ENCODE measurements at regions not wholly inside any gene's neighbourhood (a gene's known extent, or its start where the extent isn't known, plus 50 kb on each side); places are given as distances from the start of the nearest gene placed in this dataset.
"Not testable (repeated sequence)": the region's sequence is repeated elsewhere in the genome, so short reads cannot be mapped to it uniquely, and the experiment has no call there.

DNA sequence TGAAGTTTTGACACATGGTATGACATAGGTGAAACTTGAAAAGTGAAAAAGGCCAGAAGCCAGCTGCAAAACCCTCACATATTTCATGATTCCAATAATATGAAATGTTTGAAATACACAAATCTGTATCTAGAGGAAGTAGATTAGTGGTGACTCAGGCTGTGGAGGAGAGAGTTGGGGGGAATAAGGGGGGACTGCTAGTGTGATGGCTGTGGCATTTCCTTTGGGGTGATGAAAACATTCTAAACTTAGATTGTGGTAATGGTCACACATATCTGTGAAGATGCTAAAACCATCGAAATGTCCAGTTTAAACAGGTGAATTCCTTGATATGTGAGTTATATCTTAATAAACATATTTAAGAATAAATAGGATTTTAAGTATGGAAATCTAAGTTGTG, 343.5 kb upstream of the SFRP2 start:
- Histone ChIP-seq H3K4me3 (ENCODE audit: low read length) (no peak overlapping the region), H3K4me1 (ENCODE audit: insufficient read depth, low read length) (0 out of 2 replicates have a peak, but pooled peaks cover 3% of the 10 kb centered on the region), H3K9me3 (ENCODE audit: insufficient read depth, low read depth, low read length) (no peaks in the 10 kb centered on the region), H3K27me3 (ENCODE audit: insufficient read depth, low read length) (no peaks in the 10 kb centered on the region), H3K36me3 (ENCODE audit: insufficient read depth, low read length) (no peaks in the 10 kb centered on the region), H3K9ac (ENCODE audit: low read depth, low read length) (no peak overlapping the region), H3K27ac (ENCODE audit: low read depth, low read length) (no peak overlapping the region)
- WGBS: no CpG with 5 or more reads among the region's 1 CpG

DNA sequence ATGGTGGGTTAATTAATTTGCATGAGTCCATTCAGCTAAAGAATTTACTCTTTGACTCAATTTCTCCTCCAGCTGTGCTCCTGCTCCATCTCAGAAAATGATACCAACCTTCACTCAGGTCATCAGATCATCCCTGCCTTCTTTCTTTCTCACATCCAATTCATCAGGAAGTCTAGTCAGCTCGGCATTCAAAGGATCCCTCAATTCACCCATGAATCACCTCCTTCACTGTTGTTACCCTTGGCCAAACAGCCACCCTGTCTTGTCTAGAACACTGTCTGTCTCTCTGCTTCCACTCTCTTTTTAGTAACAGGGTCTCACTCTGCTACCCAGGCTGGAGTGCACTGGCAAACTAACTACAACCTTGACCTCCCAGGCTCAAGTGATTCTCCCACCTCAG, 337.4 kb upstream of the SFRP2 start:
- Histone ChIP-seq H3K9ac (ENCODE audit: low read depth, low read length) (no peak overlapping the region), H3K36me3 (ENCODE audit: insufficient read depth, low read length) (no peaks in the 10 kb centered on the region), H3K4me1 (ENCODE audit: insufficient read depth, low read length) (no peaks in the 10 kb centered on the region), H3K27me3 (ENCODE audit: insufficient read depth, low read length) (no peaks in the 10 kb centered on the region), H3K27ac (ENCODE audit: low read depth, low read length) (no peak overlapping the region), H3K4me3 (ENCODE audit: low read length) (no peak overlapping the region), H3K9me3 (ENCODE audit: insufficient read depth, low read depth, low read length) (no peaks in the 10 kb centered on the region)
- WGBS: 87% methylated on average over 1 of the region's 1 CpG

DNA sequence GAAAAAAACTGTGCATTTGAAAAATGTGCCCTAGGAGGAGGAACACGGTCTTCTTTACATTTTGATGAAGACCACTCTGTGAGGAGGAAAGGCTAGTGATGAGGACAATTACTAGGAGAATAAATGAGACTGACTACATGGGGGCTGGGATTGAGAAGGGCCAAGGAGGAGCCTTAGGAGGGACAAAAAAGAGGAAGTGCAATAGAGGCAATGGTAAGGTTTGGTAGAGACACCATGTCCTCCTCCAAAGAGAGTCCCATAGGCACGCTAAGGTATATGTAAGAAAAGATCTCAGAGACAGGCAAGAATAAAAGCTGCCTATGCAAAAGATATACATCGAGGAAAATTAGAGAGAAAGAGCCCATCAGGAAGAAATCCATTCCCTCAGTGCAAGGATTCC, 336.5 kb upstream of the SFRP2 start:
- no peaks in the 10 kb centered on the region for H3K36me3 ChIP-seq (ENCODE audit: insufficient read depth, low read length)
- H3K9me3 ChIP-seq (ENCODE audit: insufficient read depth, low read depth, low read length): no peaks in the 10 kb centered on the region
- no peak overlapping the region for H3K27ac ChIP-seq (ENCODE audit: low read depth, low read length)
- no peak overlapping the region for H3K4me3 ChIP-seq (ENCODE audit: low read length)
- no peaks in the 10 kb centered on the region for H3K27me3 ChIP-seq (ENCODE audit: insufficient read depth, low read length)
- H3K4me1 ChIP-seq (ENCODE audit: insufficient read depth, low read length): no peaks in the 10 kb centered on the region
- H3K9ac ChIP-seq (ENCODE audit: low read depth, low read length): no peak overlapping the region
- WGBS: 96% methylated on average over 3 of the region's 3 CpGs

DNA sequence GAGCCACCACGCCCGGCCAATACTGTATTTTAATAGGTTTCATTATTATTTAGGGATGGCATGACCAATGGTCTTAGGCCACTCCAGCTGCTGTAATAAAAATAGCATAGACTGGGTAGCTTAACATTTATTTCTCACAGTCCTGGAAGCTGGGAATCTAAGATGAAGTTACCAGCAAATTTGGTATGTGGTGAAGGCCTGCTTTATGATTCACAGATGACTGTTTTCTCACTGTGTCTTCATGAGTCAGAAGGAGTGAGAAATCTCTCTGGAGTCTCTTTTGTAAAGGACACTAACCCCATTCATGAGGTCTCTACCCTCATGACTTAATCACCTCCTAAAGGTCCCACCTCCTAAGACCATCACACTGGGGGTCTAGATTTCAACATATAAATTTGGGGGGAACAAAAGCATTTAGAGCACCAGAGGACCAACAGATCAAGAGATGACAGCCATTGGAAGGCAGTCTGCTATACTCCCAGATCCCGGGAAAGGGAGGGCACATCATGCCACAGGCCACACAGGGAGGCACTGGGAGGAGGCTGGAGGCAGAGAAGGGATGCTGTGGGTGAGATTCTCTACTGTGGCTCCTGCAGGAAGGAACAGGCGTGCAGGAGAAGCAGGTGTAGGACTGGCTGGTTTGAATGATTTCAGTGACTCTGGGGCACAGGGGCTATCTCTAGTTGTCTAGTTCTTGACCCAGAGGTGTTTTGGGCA, 335.8 kb upstream of the SFRP2 start:
- Histone ChIP-seq H3K27ac (ENCODE audit: low read depth, low read length) (no peak overlapping the region), H3K4me1 (ENCODE audit: insufficient read depth, low read length) (no peaks in the 10 kb centered on the region), H3K4me3 (ENCODE audit: low read length) (no peak overlapping the region), H3K9me3 (ENCODE audit: insufficient read depth, low read depth, low read length) (no peaks in the 10 kb centered on the region), H3K27me3 (ENCODE audit: insufficient read depth, low read length) (no peaks in the 10 kb centered on the region), H3K36me3 (ENCODE audit: insufficient read depth, low read length) (no peaks in the 10 kb centered on the region), H3K9ac (ENCODE audit: low read depth, low read length) (no peak overlapping the region)
- 63% methylated on average over 4 of the region's 4 CpGs for WGBS

DNA sequence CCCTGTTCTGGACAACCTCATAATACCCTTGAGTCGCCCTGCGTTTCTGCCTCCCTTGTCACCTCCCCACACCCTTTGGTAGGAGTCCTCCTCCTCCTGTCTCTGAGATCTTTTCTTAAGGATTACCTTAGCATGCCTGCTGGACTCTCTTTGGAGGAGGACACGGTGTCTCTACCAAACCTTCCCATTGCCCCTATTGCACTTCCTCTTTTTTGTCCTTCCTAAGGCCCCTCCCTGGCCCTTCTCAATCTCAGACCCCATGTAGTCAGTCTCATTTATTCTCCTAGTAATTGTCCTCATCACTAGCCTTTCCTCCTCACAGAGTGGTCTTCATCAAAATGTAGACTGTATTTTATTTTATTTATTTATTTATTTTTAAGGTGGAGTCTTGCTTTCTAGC, 335.0 kb upstream of the SFRP2 start:
- H3K9ac ChIP-seq (ENCODE audit: low read depth, low read length): no peak overlapping the region
- no peak overlapping the region for H3K4me3 ChIP-seq (ENCODE audit: low read length)
- no peaks in the 10 kb centered on the region for H3K4me1 ChIP-seq (ENCODE audit: insufficient read depth, low read length)
- H3K36me3 ChIP-seq (ENCODE audit: insufficient read depth, low read length): no peaks in the 10 kb centered on the region
- no peaks in the 10 kb centered on the region for H3K9me3 ChIP-seq (ENCODE audit: insufficient read depth, low read depth, low read length)
- no peak overlapping the region for H3K27ac ChIP-seq (ENCODE audit: low read depth, low read length)
- H3K27me3 ChIP-seq (ENCODE audit: insufficient read depth, low read length): no peaks in the 10 kb centered on the region
- 96% methylated on average over 3 of the region's 3 CpGs for WGBS

GRCh38 chr4:154120690-154121345, 331.9 kb upstream of the SFRP2 start:
- H3K9ac ChIP-seq (ENCODE audit: low read depth, low read length): no peak overlapping the region

GRCh38 chr4:154120006-154120676, 331.3 kb upstream of the SFRP2 start:
- Histone ChIP-seq H3K27me3 (ENCODE audit: insufficient read depth, low read length) (no peaks in the 10 kb centered on the region), H3K27ac (ENCODE audit: low read depth, low read length) (no peak overlapping the region), H3K9me3 (ENCODE audit: insufficient read depth, low read depth, low read length) (no peaks in the 10 kb centered on the region), H3K4me1 (ENCODE audit: insufficient read depth, low read length) (no peaks in the 10 kb centered on the region), H3K4me3 (ENCODE audit: low read length) (no peak overlapping the region), H3K9ac (ENCODE audit: low read depth, low read length) (no peak overlapping the region), H3K36me3 (ENCODE audit: insufficient read depth, low read length) (no peaks in the 10 kb centered on the region)
- WGBS: 96% methylated on average over 5 of the region's 5 CpGs

More at GRCh38 chr4:154120690-154121345, 331.9 kb upstream of the SFRP2 start:
- Histone ChIP-seq H3K4me1 (ENCODE audit: insufficient read depth, low read length) (no peaks in the 10 kb centered on the region), H3K9me3 (ENCODE audit: insufficient read depth, low read depth, low read length) (no peaks in the 10 kb centered on the region), H3K27ac (ENCODE audit: low read depth, low read length) (no peak overlapping the region), H3K27me3 (ENCODE audit: insufficient read depth, low read length) (no peaks in the 10 kb centered on the region), H3K36me3 (ENCODE audit: insufficient read depth, low read length) (no peaks in the 10 kb centered on the region), H3K4me3 (ENCODE audit: low read length) (no peak overlapping the region)
- 67% methylated on average over 4 of the region's 4 CpGs for WGBS

GRCh38 chr4:154119317-154119716, 330.4 kb upstream of the SFRP2 start:
- Histone ChIP-seq H3K4me3 (ENCODE audit: low read length) (no peak overlapping the region), H3K9ac (ENCODE audit: low read depth, low read length) (no peak overlapping the region), H3K27ac (ENCODE audit: low read depth, low read length) (no peak overlapping the region), H3K9me3 (ENCODE audit: insufficient read depth, low read depth, low read length) (no peaks in the 10 kb centered on the region), H3K36me3 (ENCODE audit: insufficient read depth, low read length) (no peaks in the 10 kb centered on the region), H3K27me3 (ENCODE audit: insufficient read depth, low read length) (no peaks in the 10 kb centered on the region), H3K4me1 (ENCODE audit: insufficient read depth, low read length) (no peaks in the 10 kb centered on the region)
- 97% methylated on average over 5 of the region's 5 CpGs for WGBS

GRCh38 chr4:154117726-154118125, 328.8 kb upstream of the SFRP2 start:
- not testable (repeated sequence) for H3K27ac ChIP-seq (ENCODE audit: low read depth, low read length); H3K4me1 ChIP-seq (ENCODE audit: insufficient read depth, low read length); H3K9me3 ChIP-seq (ENCODE audit: insufficient read depth, low read depth, low read length); H3K27me3 ChIP-seq (ENCODE audit: insufficient read depth, low read length); H3K36me3 ChIP-seq (ENCODE audit: insufficient read depth, low read length); H3K4me3 ChIP-seq (ENCODE audit: low read length); H3K9ac ChIP-seq (ENCODE audit: low read depth, low read length)
- WGBS: 93% methylated on average over 9 of the region's 9 CpGs

- no peaks in the 10 kb centered on the region for H3K36me3 ChIP-seq (ENCODE audit: insufficient read depth, low read length)
These were observed 318.5 kb upstream of the SFRP2 start for GRCh38 chr4:154107337-154107736.

DNA sequence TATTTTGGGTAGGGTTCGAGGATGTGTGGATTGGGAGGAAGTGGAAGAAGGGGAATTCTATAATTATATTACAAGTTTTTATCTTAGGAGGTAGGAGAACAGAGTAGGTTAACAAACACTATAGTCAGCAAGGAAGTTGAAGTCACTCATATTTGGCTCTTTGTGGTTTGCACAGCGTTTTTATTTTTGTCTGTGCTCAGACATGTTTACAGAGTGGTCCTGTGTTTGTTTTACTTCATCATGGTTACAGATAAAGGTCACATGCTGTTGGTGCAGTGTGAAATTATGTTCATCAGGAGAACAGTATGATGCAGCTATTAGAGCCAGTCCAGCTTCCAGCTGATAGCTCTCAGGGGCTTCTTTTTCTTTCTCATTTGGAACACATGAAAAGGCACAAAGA, 299.9 kb upstream of the SFRP2 start:
- no peak overlapping the region for H3K9ac ChIP-seq (ENCODE audit: low read depth, low read length)
- 79% methylated on average over 2 of the region's 2 CpGs for WGBS
- H3K9me3 ChIP-seq (ENCODE audit: insufficient read depth, low read depth, low read length): no peaks in the 10 kb centered on the region

More at GRCh38 chr4:154107337-154107736, 318.5 kb upstream of the SFRP2 start:
- no peak overlapping the region for H3K4me3 ChIP-seq (ENCODE audit: low read length)
- no peaks in the 10 kb centered on the region for H3K27me3 ChIP-seq (ENCODE audit: insufficient read depth, low read length)
- 100% methylated on average over 1 of the region's 2 CpGs for whole genome bisulfite sequencing
- H3K9me3 ChIP-seq (ENCODE audit: insufficient read depth, low read depth, low read length): no peaks in the 10 kb centered on the region
- H3K9ac ChIP-seq (ENCODE audit: low read depth, low read length): no peak overlapping the region
- no peaks in the 10 kb centered on the region for H3K4me1 ChIP-seq (ENCODE audit: insufficient read depth, low read length)
- H3K27ac ChIP-seq (ENCODE audit: low read depth, low read length): no peak overlapping the region

More for the DNA sequence above, 299.9 kb upstream of the SFRP2 start:
- Histone ChIP-seq H3K27me3 (ENCODE audit: insufficient read depth, low read length) (no peaks in the 10 kb centered on the region), H3K4me3 (ENCODE audit: low read length) (no peak overlapping the region), H3K36me3 (ENCODE audit: insufficient read depth, low read length) (no peaks in the 10 kb centered on the region), H3K4me1 (ENCODE audit: insufficient read depth, low read length) (no peaks in the 10 kb centered on the region), H3K27ac (ENCODE audit: low read depth, low read length) (no peak overlapping the region)

Measured in HUES64 (cell line).